ENCODE measurements at regions not wholly inside any gene's neighbourhood (a gene's known extent, or its start where the extent isn't known, plus 50 kb on each side); places are given as distances from the start of the nearest gene placed in this dataset.

- TF ChIP-seq CTCF (IDR thresholded peaks at IDR 0.05) (no peak), EP300 (IDR thresholded peaks at IDR 0.05) (no peak), POLR2AphosphoS5 (IDR thresholded peaks at IDR 0.05) (no peak)
These were observed 72.8 kb upstream of the ZNF608 start for GRCh38 chr5:124819201-124819600.

All from esophagus muscularis mucosa (tissue), 4 donors.